ENCODE measurements at regions not wholly inside any gene's neighbourhood (a gene's known extent, or its start where the extent isn't known, plus 50 kb on each side); places are given as distances from the start of the nearest gene placed in this dataset.

DNA sequence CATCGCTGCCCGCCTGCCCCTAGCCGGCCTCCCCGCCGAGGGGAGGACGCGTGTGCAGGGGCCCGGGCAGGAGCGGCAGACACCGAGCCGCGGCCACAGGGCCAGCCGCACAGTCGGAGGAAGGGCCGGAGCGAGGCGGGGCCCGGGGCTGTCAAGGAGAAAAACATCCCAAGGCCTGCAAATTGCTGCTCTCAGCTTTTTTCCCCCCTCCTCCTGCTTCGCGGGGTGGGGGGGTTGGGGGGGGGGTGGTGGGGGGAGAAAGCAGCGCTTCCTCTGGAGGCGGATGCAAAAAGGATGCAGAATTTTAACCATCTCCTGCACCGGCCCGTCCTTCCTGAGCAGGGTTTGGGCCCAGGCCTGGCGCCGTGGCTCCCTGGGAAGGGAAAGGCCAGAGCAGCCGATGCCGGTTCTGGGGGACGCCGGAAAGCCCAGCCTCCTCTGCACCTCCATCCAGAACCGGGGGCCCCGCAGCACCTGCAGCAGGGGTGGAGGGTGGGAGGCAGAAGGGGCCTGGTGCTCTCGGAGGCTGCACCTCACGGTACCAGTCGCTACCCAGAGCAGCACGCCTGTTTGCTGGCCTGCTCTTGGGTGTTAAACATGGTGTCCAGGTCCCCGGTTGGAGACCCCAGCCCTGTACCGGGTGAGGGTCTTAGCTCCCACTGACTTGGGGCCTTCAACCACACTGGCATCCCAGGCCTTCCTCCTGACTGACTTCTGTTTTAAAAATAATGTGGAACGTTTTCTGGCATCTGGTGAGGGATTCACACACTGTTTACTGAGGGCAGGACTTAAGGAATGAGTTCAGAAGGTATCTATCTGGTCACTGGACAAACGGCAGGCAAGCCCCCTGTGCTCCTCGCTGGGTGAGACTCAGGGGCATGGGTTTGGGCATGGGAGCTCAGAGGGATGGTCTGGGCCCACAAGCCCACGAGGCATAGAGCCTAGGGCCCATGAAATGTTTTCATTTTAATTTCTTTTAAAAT is 77.4 kb upstream of the WNT7B start:
- WGBS, 2 donors, result 4 to 20% methylated on average over 42 of the region's 42 CpGs
- Histone ChIP-seq H3K27ac (peak overlapping the region; percentile 94 to 100 (median 100)), H3K36me3 (no peaks in the 10 kb centered on the region), H3K4me3 (peak overlapping the region; percentile 79 to 86 (median 84)), H3K27me3 (no peaks in the 10 kb centered on the region), H3K4me1 (peaks cover 0 to 91% (median 87%) of the 10 kb centered on the region in 4 donors), H3K9me3 (no peaks in the 10 kb centered on the region)
- DNase-seq, result peak; percentile 90
- intact Hi-C loops (cut with DNase I), result loop anchor here (2.0 kb wide), 1 partner anchor 48 kb away; no protein-coding TSS in a partner anchor
- peak in 1 of 2 donors; percentile 50 for TF ChIP-seq POLR2A (IDR thresholded peaks at IDR 0.05)
- peak; percentile 42 to 79 (median 54) for TF ChIP-seq POLR2AphosphoS5 (IDR thresholded peaks at IDR 0.05)
- TF ChIP-seq EP300 (IDR thresholded peaks at IDR 0.05), result no peak
- TF ChIP-seq, protein P1, sequence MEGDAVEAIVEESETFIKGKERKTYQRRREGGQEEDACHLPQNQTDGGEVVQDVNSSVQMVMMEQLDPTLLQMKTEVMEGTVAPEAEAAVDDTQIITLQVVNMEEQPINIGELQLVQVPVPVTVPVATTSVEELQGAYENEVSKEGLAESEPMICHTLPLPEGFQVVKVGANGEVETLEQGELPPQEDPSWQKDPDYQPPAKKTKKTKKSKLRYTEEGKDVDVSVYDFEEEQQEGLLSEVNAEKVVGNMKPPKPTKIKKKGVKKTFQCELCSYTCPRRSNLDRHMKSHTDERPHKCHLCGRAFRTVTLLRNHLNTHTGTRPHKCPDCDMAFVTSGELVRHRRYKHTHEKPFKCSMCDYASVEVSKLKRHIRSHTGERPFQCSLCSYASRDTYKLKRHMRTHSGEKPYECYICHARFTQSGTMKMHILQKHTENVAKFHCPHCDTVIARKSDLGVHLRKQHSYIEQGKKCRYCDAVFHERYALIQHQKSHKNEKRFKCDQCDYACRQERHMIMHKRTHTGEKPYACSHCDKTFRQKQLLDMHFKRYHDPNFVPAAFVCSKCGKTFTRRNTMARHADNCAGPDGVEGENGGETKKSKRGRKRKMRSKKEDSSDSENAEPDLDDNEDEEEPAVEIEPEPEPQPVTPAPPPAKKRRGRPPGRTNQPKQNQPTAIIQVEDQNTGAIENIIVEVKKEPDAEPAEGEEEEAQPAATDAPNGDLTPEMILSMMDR (IDR thresholded peaks at IDR 0.05), result no peak

DNA sequence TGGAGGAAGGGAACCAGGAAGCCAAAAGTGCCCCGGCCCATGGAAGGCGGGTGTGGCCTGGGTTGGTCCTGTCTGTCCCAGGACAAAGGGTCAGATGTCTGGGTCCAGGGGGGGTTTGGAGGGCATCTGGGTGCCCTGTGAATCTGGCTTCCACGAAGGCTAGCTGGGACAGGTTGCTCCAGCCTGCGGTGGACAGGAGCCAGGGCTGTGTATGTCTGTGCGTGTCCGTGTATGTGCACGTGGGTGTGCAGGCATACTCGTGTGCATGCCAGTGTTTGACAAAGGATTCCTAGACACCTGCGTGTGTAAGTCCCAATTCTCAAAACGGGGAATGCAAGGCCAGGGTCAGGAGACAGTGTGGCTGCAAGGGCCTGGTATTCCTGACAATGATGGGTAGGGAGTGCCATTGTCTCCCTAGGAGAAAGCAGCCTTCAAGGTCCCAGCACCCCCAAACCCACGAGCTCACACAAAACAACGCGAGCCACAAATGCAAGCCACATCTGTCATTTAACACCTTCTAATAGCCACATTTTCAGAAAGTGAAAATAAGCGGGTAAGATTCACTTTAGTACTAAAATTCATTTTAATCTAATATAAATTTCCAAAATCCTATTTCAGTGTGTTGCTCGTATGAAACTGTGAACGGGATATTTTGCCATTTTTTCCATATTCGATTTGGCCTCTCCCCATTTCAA is 78.4 kb upstream of the WNT7B start:
- no peaks in the 10 kb centered on the region for H3K36me3 ChIP-seq
- TF ChIP-seq POLR2AphosphoS5 (IDR thresholded peaks at IDR 0.05), result peak in 3 of 4 donors; percentile 37 to 50 (median 46)
- no peak for TF ChIP-seq EP300 (IDR thresholded peaks at IDR 0.05)
- TF ChIP-seq, protein P1 (IDR thresholded peaks at IDR 0.05), result no peak
- peaks cover 0 to 90% (median 86%) of the 10 kb centered on the region in 4 donors for H3K4me1 ChIP-seq
- WGBS, 2 donors, result 26 to 59% methylated on average over 17 of the region's 17 CpGs
- H3K27ac ChIP-seq, result peak overlapping the region; percentile 94 to 100 (median 100)
- H3K27me3 ChIP-seq, result no peaks in the 10 kb centered on the region
- H3K9me3 ChIP-seq, result no peaks in the 10 kb centered on the region
- intact Hi-C loops (cut with DNase I), result loop anchor here (2.0 kb wide), 1 partner anchor 49 kb away; no protein-coding TSS in a partner anchor
- H3K4me3 ChIP-seq, result peak overlapping the region; percentile 79 to 86 (median 84)
- peak; percentile 83 for DNase-seq

DNA sequence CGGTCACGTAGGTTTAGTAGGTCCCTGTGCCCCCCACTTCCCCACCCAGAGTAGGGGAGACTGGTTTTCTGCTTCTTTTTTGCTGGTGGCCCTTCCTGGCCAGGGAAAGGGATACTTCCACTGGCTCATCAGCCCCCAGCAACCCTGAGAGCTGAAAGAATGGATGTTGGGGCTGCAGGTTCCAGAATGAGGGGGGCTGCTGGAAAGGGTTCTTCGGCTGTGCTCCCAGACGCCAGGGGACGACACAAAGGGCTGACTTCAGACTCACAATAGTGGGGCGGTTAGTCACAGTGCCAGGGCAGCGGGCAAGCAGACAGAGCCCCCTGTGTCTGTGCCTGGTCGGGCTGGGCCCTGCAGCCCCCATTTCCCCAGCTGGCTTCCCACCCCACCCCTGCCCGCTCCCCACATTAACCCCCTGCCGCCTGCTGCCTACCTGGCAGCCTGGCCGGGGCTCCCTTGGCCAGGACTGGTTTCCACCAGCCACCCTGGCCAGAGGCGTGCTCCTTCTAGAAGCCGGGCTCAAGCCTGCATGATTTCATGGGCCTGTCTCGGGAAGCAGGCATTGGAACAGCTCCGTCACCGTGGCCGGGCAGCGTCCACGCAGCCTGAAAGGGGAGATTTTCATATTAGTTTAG is 79.1 kb upstream of the WNT7B start:
- TF ChIP-seq POLR2AphosphoS5 (IDR thresholded peaks at IDR 0.05), result peak in 3 of 4 donors; percentile 3 to 32 (median 21)
- TF ChIP-seq, protein P1 (IDR thresholded peaks at IDR 0.05), result no peak
- 73 to 81% methylated on average over 19 of the region's 19 CpGs for WGBS, 2 donors
- intact Hi-C loops (cut with DNase I), result loop anchor here (2.0 kb wide), 2 partner anchors 15 to 49 kb away; no protein-coding TSS in a partner anchor
- peak; percentile 85 for DNase-seq
- H3K36me3 ChIP-seq, result no peaks in the 10 kb centered on the region
- H3K4me3 ChIP-seq, result peak overlapping the region; percentile 10 to 86 (median 82)
- peak overlapping the region; percentile 94 to 100 (median 100) for H3K27ac ChIP-seq
- H3K27me3 ChIP-seq, result no peaks in the 10 kb centered on the region
- H3K9me3 ChIP-seq, result no peaks in the 10 kb centered on the region
- peaks cover 0 to 87% (median 85%) of the 10 kb centered on the region in 4 donors for H3K4me1 ChIP-seq

DNA sequence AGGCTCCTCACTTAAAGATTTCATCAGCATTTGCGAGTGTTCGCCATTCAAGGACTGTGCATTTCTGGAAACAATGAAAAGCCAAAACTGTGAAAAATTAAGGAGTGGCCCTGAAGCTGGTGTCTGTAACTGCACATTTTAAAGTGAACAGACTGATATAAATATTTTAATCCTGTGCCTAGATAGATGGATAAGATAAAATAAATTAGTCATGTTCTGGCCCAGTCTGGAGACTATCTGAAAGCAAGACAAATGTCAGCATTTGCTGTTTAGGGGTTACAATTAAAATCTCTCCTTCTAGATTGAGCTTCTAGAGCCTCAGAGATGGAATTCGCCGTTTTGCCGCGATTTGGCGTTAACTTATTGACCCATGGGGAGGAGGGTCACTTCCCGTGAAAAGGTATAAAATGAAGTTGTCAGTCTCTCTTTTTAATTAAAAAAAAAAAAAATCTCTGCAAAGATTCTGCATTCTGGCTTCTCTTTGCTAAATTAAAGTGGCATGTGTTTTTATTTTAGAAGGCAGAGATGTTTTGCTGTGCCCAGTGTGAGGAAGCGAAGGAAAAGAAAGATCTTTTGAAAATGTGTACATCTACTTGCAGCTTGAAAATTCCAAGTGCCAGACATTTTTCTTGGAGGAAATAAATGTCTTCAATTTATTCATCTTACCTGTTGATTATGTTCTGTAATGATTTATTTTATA is 79.7 kb upstream of the WNT7B start:
- Histone ChIP-seq H3K4me3 (peak overlapping the region; percentile 10 to 86 (median 82)), H3K27ac (peak overlapping the region; percentile 94 to 100 (median 100)), H3K27me3 (no peaks in the 10 kb centered on the region), H3K36me3 (no peaks in the 10 kb centered on the region), H3K9me3 (no peaks in the 10 kb centered on the region), H3K4me1 (peaks cover 0 to 87% (median 85%) of the 10 kb centered on the region in 4 donors)
- intact Hi-C loops (cut with DNase I), result loop anchor here (2.0 kb wide), 1 partner anchor 14 kb away; no protein-coding TSS in a partner anchor
- no peak for TF ChIP-seq EP300 (IDR thresholded peaks at IDR 0.05)
- WGBS, 2 donors, result 77 to 78% methylated on average over 9 of the region's 9 CpGs
- peak; percentile 58 for DNase-seq
